Epithelial cell of prostate (primary cell): ENCODE measurements at regions not wholly inside any gene's neighbourhood (a gene's known extent, or its start where the extent isn't known, plus 50 kb on each side); places are given as distances from the start of the nearest gene placed in this dataset.
"Not testable (repeated sequence)": the region's sequence is repeated elsewhere in the genome, so short reads cannot be mapped to it uniquely, and the experiment has no call there.

Source experiments
- DNase-seq: peaks from one replicate; pipeline ENCODE4 v3.0.0-alpha.2; 2011; ENCODE audit warnings: low read depth, low spot score
- H3K27ac ChIP-seq: fragments of 450-650 bp; 2 replicates; pipeline ENCODE4 v1.5.1; 2017; ENCODE audit warnings: mild to moderate bottlenecking

DNA sequence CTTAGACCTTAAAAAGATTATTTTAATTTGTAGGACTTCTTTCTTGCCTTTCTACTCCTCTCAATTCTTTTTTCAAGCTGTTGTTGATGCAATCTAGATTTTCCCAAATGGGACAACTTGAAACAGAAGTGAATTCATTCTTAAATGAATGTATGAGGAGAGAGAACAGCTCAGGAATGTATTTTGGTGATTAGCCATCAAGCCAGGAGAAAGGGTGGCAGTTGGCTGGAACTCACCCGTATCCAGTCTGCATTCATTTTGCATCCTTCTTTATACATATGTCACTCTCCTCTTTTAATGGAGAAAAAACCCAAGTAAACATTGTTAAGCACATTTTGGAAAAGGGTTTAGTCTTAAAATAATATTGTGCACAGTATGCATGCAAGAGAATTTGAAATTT lies 251.3 kb downstream of the REEP3 start:
- H3K27ac ChIP-seq: no peak overlapping the region
- no peak for DNase-seq

DNA sequence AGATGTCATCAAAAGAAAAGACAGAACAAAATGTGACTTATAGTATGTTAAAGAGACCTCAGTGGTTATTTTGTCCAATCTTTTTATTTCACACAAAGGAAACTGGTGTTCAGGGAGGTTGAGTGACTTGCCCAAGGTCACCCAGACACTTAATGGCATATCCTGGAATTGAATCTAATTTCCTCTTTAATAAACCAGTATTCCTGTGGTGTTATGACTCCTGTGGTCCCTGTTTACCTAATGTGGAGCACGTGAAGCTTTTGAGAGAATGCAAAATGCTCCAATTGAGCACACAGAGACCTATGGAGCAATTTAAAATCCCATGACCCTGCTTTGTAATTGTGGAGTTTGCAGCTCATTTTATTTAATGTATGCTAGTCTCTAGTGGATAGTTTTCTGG lies 251.9 kb downstream of the REEP3 start:
- DNase-seq: no peak
- no peak overlapping the region for H3K27ac ChIP-seq

DNA sequence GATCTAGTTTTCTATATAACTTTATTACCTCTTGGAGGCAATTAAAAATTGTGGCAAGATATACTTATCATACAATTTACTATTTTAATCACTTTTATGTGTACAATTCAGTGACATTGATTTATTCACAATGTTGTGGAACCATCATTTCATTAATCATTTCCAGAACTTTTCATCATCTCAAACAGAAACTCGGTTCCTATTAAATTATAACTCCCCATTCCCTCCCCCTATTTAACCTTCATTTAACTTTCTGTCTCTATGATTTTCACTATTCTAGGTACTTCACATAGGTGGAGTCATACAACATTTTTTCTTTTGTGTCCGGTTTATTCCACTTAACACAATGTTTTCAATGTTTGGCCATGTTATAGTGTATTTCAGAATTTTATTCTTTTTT lies 252.8 kb downstream of the REEP3 start:
- no peak overlapping the region for H3K27ac ChIP-seq
- DNase-seq: no peak

DNA sequence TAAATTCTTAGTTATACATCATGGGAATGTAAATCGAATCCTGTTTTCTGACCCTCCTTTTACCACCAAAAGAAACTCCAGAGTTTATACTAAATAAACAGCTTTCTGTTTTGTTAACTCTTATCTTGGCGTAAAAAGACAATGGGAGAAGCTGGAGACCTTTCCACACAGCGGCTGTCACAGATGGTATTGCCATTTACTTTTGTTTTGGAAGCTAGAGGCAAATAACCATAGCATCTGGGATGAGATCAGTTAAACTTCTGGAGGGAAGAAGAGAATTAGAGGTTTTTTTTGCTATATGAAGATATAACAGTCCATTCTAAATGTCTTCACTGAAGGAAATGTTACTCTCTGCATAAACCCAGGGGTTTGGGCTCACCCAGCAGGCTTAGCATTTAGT lies 258.9 kb downstream of the REEP3 start:
- no peak overlapping the region for H3K27ac ChIP-seq

DNA sequence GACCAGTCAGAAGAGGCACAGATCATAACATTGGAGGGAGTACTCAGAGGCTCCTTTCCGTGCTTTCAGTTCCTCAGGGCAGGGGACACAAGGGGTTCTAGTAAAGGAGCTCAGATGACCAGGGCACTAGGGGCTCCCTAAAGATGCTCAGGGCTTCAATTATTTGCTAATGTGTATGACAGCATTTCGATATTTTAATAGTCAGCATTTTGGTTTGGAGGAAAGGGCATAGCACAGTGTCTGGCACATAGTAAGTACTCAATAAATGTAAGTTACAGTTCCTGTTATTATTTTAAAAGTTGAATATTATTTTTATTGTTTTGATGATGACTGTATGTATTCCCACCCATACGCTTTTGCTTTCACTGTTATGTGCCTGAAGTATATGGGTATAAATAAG lies 260.0 kb downstream of the REEP3 start:
- no peak overlapping the region for H3K27ac ChIP-seq
- DNase-seq: no peak

More for the DNA sequence above, 258.9 kb downstream of the REEP3 start:
- no peak for DNase-seq

DNA sequence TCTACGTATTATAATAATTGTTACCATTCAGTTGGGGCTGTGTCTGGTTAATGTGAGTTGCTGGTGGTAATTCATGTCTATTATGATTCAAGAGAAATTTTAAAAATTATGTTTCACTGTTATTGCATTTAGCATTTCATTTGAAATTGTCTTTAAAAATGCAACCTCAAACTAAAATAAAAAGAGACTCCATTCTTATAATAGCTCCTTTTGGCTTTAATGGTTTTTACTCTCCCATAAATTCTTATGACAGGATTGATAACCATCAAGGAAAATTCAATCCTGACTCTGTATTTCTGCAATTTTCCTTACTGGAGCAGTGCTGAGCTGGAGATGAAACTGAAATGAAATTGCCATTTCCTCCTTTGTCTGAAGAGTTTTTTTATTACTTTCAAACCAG lies 262.7 kb downstream of the REEP3 start:
- DNase-seq: no peak
- no peak overlapping the region for H3K27ac ChIP-seq

DNA sequence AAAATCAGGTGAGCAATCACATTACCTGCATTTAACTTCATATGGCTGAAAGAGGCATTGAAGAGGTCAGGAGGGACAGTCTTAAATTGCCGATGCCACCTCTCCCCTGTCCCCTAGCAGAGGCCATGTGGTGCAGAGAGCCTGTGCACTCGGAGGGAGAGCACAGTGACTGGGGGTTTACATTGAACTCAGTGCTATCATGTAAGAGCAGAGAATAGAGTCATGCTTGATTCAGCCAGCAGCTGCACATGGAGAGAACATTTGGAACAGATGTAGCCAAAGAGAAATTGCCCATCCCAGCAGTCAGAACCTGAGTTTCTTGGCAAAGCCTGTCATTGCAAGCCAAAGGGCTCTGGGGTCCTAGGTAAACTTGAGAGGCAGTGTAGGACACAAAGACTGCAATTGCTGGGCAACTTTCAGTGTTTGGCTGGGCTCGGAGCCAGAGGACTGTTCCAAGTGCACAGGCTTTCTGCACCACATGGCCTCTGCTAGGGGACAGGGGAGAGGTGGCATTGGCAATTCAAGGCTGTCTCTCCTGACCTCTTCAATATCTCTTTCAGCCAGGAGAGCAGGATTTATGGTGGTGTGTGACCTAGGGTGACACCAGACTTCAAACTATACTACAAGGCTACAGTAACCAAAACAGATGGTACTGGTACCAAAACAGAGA lies 267.1 kb downstream of the REEP3 start:
- no peak for DNase-seq
- H3K27ac ChIP-seq: no peak overlapping the region

DNA sequence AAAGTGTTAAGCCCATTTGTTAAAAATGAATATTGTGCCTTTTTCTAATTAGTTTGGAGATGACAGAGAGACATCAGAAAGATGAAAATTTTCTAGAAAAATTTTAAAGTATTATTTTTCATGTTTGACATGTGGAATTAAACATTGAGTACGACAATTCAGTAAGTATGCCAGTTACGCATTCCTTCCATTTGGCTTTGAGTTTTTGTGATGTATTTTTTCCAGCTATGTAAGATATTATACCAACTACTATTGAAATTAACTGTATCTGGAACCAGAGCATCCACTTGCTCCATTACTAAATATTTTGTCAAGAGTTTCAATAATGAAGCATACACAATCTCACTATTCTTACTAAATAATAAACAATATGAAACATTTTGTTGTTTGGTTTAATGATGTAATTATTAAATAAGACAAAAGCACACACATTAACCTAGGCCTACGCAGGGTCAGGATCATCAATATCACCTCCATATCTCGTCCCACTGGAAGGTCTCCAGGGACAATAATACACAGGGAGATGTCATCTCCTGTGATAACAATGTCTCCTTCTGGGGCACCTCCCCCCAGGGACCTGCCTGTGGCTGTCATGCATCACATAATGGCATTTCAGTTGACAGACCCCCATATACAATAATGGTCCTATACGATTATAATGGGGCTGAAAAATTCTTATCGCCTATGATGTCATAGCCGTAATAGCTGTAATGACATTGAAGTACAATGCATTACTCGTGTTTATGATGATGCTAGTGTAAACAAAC lies 274.1 kb downstream of the REEP3 start:
- H3K27ac ChIP-seq: no peak overlapping the region
- no peak for DNase-seq

DNA sequence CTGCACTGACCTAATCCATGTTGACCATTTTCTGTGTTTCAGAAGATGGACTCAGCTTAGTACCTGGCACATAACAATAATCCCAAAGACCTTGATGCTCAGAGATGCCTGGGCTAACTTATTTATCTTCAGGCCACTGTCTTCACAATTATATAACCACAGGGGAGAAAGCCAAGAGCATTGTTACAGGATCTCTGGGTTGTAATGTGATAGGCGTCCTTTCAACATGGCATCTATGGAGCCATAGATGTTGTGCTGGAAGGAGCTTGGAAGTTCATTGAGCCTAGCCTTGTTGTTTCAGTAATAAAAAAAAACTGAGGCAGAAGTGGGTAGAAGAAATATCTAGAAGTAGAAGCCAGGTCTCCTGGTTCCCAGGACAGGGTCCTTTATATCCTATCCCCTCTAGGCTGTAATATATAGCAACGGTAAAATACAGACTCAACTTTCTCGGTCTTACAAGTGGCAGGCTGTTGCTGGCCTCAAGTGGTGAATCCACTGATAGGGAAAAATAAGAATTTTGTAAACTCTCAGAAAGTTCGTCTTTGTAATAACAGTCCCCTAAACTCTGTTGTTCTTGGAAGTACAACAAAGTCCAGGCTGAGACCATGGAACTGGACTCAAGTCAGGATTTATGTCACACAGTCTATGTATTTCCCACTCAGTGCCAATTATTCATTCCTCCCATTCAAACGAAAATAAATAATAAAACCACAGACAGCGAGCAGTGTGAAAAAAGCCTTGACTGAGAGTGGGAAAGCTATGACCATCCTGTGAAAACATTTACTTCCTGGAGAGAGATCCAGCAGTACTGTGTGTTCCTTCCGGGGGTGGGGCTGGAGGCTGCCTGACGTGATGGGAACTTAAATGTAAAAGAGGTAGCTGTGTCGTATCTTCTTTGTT lies 277.6 kb downstream of the REEP3 start:
- H3K27ac ChIP-seq: peak overlapping the region; percentile 54
- peak; percentile 83 for DNase-seq

DNA sequence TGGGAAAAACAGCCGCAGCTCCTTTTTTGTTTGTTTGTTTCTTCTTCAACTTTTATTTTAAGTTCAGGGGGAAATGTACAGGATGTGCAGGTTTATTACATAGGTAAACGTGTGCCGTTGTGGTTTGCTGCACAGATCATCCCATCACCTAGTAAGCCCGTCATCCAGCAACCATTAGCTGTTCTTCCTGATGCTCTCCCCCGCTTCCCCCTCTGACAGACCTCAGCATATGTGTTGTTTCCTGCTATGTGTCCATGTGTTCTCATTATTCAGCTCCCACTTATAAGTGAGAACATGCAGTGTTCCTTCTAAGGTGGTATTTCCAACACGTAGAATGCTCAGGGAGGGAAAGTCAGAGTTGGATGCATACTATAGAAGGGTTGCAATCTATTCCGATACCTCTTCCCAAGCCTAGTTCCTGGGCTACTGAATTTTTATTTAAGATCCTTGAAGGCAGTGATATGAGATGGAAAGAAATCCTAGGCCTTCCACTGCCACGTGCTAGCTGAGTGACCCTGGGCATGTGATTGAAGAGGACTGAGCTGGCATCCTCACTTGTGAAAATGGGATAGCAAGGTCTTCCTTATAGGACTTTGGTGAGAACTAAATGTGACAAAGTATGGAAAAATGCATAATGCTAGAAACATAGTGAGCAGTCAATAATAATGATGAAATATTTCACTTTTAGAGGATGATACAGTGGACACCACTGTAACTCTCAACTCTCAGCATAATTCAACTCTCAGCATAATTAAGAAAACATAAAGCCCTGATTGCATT lies 278.5 kb downstream of the REEP3 start:
- H3K27ac ChIP-seq: peak overlapping the region; percentile 54
- peak; percentile 10 for DNase-seq

DNA sequence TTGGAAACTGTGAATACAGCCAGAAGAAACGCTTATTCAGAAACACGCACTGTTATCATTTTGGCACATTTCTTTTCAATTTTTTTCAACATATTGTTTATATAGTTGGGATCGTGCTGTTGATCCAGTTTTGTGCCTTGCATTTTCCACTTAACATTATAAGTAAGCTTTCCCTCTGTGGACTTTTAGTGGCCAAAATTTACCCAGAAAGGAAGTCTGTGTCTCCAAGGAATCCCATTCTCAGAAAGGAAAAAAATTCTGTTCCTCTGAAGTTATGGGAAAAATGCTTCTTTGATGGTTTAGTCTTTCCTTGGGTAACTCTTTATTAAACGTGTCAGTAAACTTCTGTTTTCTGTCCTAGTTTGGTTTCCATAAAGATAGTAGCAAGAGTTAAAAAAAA lies 280.0 kb downstream of the REEP3 start:
- no peak for DNase-seq
- H3K27ac ChIP-seq: no peak overlapping the region

DNA sequence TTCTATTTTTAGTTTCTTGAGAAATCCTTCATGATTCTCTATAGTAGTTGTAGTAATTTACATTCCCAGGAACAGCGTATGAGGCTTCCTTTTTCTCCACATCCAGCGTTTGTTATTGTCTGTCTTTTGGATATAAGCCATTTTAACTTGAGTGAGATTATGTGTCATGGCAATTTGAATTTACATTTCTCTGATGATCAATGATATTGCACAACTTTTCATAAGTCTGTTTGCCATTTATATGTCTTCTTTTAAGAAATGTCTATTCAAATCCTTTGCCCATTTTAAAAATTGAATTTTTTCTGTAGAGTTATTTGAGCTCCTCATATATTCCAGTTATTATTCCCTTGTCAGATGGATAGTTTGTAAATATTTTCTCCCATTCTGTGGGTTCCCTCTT lies 285.1 kb downstream of the REEP3 start:
- no peak overlapping the region for H3K27ac ChIP-seq
- DNase-seq: no peak

DNA sequence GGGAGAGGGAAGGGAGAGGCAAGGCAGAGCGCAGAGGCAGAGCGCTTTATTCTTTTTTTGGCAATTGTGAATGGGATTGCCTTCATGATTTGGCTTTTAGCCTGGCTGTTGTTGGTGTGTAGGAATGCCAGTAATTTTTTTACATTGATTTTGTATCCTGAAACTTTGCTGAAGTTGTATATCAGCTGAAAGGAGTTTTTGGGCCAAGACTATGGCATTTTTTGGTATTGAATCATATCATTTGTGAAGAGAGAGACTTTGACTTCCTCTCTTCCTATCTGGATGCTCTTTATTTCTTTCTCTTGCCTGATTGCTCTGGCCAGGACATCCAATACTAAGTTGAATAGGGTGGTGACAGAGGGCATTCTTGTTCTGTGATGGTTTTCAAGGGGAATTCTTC lies 291.3 kb downstream of the REEP3 start:
- no peak overlapping the region for H3K27ac ChIP-seq
- DNase-seq: no peak

DNA sequence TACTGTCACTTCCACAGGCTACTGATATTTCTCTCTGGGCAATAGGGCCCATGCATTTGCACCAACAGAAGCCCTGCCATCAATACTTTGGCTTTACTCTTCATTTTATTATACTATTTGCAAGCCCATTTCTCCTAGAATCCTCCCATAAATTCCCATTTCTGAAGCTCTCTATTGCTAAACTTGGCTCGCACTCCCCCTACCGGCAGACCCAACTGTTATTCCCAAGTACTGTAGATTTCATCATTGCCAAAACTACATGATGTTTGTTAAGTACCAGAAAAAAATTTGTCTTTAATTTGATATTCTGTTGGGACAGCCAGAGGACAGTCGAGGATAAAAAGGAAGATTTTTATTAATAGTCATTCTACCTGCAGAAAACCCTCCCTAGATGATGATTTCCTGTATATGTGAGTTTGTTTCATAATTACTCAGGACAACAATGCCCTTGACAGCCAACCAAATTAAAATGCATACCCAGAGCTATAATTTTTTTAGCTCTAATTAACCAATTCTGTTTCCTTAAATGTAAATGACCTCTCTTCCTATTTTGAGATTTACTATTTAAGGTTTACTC lies 298.6 kb downstream of the REEP3 start:
- no peak overlapping the region for H3K27ac ChIP-seq
- DNase-seq: no peak

DNA sequence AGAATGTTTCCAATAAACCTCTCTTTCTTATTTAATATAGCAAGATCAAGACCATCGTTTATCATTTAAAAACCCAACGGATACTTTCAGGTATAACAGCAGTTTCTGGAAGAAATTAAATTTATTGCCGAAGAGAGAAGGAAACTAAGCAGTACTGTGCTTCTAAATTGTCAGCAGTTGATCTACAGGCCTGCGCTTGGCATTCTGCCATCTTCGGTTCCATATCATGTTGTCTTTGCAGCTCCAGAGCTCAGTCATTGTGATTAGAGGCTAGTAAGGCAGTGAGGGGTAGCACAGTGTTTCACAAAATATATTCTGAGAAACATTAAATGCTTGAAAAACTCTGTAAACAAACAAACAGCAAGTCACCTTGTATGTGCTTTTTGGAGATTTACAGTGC lies 301.3 kb downstream of the REEP3 start:
- no peak for DNase-seq
- H3K27ac ChIP-seq: no peak overlapping the region

DNA sequence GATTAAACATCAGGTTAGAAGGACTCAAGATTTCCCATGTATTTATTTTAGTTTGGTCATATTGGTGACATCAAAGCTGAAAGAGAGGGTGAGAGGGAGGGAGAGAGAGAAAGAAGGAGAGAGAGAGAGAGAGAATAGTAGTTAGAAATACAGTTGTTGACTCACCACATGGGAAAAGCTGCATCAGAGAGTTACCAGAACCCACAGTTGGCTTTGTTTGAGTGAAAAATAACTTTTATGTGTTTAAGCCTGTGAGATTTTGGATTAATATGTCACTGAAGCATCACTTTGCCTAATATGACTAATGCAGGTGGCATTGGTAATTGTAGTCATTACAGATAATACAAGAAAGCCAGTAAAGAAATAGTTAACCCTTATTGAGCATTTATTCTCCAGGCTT lies 303.9 kb downstream of the REEP3 start:
- no peak for DNase-seq
- H3K27ac ChIP-seq: no peak overlapping the region

DNA sequence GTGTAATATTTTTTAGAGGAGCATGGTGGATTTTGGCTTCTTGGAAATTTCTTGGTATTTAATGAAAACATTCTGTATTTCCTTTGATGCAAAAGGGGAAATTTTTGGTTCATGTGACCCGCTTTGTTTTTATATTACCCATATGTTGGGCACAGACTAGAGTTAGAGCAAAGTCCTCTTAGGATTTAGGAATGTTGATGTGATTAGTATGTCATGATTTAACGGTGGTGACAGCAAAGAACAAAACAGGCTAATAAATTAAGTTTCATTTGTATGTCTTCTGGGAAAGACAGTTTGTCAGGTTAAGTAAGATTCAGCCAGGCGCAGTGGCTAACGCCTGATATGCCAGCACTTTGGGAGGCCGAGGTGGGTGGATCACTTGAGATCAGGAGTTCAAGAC lies 304.6 kb downstream of the REEP3 start:
- DNase-seq: no peak

DNA sequence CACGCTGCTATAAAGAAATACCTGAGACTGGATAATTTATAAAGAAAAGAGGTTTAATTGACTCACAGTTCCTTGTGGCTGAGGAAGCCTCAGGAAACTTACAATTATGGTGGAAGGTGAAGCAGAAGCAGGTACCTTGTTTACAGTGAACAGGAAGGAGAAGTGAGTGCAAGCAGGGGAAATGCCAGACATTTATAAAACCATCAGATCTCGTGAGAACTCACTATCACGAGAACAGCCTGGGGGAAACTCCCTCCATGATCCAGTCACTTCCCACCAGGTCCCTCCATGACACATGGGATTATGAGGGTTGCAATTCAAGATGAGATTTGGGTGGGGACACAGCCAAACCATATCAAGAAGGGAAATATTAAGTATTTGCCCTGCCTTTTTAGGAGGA lies 305.8 kb downstream of the REEP3 start:
- not testable (repeated sequence) for DNase-seq, H3K27ac ChIP-seq

More for the DNA sequence above, 304.6 kb downstream of the REEP3 start:
- H3K27ac ChIP-seq: no peak overlapping the region

DNA sequence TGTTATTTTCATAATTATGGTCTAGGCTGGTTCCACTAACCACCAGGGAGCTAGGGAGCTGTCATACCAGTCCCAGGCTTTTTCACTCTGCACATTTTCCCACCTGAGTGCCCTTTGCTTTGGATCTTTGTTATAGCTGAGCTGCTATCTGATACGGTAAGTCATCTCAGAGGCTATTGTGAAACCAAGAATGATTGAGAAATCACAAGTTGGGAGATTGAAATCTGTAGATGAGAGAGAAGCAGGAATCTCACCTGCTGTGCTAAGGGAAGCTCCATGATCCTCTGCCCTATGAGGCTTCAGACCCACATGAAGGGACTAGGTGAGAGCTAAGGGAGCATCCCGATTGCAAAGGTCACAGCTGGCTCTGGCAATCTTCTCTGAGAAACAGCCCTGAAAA lies 307.8 kb downstream of the REEP3 start:
- H3K27ac ChIP-seq: no peak overlapping the region
- DNase-seq: no peak

DNA sequence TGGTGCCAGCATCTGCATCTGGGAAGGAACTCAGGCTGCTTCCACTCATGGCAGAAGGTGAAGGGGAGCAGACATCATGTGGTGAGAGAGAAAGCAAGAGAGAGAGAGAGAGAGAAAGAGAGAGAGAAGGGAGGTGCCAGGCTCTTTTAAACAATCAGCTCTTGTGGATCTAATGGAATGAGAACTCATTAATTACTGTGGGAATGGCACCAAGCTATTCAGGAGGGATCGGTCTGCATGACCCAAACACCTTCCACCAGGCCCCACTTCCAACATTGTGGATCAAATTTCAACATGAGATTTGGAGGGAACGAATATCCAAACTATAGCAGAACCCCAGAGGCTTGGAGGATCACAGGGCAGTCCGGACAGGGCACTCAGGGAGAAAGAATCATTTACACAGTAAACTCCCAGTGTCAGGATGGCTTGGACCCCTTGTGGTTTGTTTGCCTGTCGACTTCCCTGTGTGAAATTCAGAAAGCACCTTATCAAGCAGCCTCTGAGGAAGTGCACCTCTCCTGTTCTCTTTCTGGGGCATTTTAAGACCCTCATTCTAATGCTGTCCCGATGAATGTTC lies 308.5 kb downstream of the REEP3 start:
- no peak overlapping the region for H3K27ac ChIP-seq
- DNase-seq: no peak
